ENCODE measurements at regions not wholly inside any gene's neighbourhood (a gene's known extent, or its start where the extent isn't known, plus 50 kb on each side); places are given as distances from the start of the nearest gene placed in this dataset.

DNA sequence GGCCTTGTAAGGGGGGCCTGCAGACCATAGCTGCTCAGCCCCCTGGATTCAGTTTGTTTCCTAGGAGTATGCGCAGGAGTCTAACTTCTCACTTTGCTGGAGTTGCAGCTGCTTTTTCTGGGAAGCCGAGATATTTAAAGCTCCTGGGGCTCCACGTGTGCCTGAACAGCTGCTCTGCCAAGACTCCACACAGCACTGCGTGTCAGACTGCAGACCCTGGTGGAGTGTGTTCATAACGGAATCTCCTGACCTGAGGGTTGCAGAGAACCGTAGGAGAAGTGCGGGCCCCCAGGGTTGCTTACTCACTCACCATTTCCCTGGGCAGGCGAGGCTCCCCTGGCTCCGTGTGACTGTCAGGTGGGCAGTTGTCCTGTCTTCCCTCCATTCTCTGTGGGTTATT lies 474.3 kb upstream of the TMPRSS15 start:
- H3K9ac ChIP-seq (ENCODE audit: low read length), result no peak overlapping the region
- RAD21 ChIA-PET (ENCODE audit: low non-redundant PET in 1 of 2, low total read pairs in 2 of 2, uncharacterized antibody in 2 of 2, unreplicated experiment in 2 of 2), result no interaction called here
- no peak overlapping the region for H3K4me2 ChIP-seq (ENCODE audit: low read length)
- CTCF ChIA-PET, result no interaction called here
- no peak overlapping the region for H3K27ac ChIP-seq (ENCODE audit: low read depth, low read length)
- H3K9me2 ChIP-seq (ENCODE audit: insufficient read depth), result no peaks in the 10 kb centered on the region
- intact Hi-C loops (cut with micrococcal nuclease), result no loop called here
- POLR2A ChIA-PET, result no interaction called here
- TF ChIP-seq FOSL1 (IDR thresholded peaks at IDR 0.05; ENCODE audit: low read depth), result no peak
- no peak for TF ChIP-seq EZH2 (IDR thresholded peaks at IDR 0.05)
- TF ChIP-seq SRF (IDR thresholded peaks at IDR 0.05; ENCODE audit: low read depth), result no peak
- no peak for TF ChIP-seq SP1 (IDR thresholded peaks at IDR 0.05; ENCODE audit: low read depth)
- no peak for TF ChIP-seq RAD21 (IDR thresholded peaks at IDR 0.05; ENCODE audit: low read depth)
- H3K9me3 ChIP-seq (ENCODE audit: control insufficient read depth in 1 of 2, insufficient read depth in 1 of 2, low read depth in 1 of 2, low read length in 2 of 2), result peaks cover 4 to 20% of the 10 kb centered on the region in 2 experiments; a peak in 2 of 4 replicates
- no peaks in the 10 kb centered on the region for H4K20me1 ChIP-seq (ENCODE audit: insufficient read depth)
- DNase-seq (ENCODE audit: low read depth, low spot score), result no peak
- no peaks in the 10 kb centered on the region for H3K27me3 ChIP-seq (ENCODE audit: insufficient read depth, low read length)
- no peak for ATAC-seq
- no peaks in the 10 kb centered on the region for H3K4me1 ChIP-seq (ENCODE audit: control insufficient read depth in 1 of 2, insufficient read depth in 2 of 2, low read length in 2 of 2)
- H2AFZ ChIP-seq (ENCODE audit: low read depth, low read length, poor library complexity, severe bottlenecking), result no peak overlapping the region
- H3K36me3 ChIP-seq (ENCODE audit: control insufficient read depth in 1 of 2, insufficient read depth in 2 of 2, low read length in 2 of 2), result no peaks in the 10 kb centered on the region
- no TSS peak for BruUV-seq (replicated peaks)
- no peaks in the 10 kb centered on the region for H3K79me2 ChIP-seq (ENCODE audit: insufficient read depth, low read length)
- no peak overlapping the region for H3K4me3 ChIP-seq (replicated peaks in 1 of 2; ENCODE audit: low read depth in 1 of 2, low read length in 2 of 2)

DNA sequence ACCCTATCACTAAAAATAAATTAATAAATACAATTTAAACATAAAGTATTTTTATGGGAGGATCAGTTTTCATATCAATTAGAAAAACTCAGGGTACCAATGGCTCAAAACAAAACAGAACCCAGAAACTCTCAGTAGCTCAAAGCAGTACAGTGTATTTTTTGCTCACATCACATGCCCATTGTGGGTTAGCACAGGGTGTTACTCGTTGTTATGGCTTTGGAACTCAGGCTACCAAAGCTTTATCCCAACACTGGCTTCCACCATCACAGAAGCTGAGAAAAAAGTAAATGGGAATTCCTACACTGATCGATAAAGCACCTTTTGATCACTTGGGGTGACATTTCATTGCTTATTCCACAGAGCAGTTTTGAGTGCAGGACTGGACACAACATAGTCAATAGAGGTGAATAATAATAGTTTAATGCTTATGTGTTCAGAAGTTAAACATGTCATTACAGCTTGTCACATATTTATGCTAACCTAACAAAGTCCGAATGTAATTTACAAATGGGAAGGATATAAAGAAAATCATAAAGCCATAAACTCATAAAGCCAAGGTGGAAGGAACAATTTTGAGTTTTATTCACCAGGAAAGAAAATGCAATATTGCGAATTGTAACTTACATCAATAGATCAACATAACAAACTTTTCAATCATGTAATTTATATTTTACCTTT lies 484.5 kb upstream of the TMPRSS15 start:
- no peak for ATAC-seq
- Histone ChIP-seq H3K4me1 (ENCODE audit: control insufficient read depth in 1 of 2, insufficient read depth in 2 of 2, low read length in 2 of 2) (no peaks in the 10 kb centered on the region), H3K36me3 (ENCODE audit: control insufficient read depth in 1 of 2, insufficient read depth in 2 of 2, low read length in 2 of 2) (no peaks in the 10 kb centered on the region), H4K20me1 (ENCODE audit: insufficient read depth) (no peaks in the 10 kb centered on the region), H3K27ac (ENCODE audit: low read depth, low read length) (no peak overlapping the region), H3K79me2 (ENCODE audit: insufficient read depth, low read length) (no peaks in the 10 kb centered on the region), H3K27me3 (ENCODE audit: insufficient read depth, low read length) (no peaks in the 10 kb centered on the region), H2AFZ (ENCODE audit: low read depth, low read length, poor library complexity, severe bottlenecking) (no peak overlapping the region), H3K4me3 (replicated peaks in 1 of 2; ENCODE audit: low read depth in 1 of 2, low read length in 2 of 2) (no peak overlapping the region), H3K9me2 (ENCODE audit: insufficient read depth) (no peaks in the 10 kb centered on the region), H3K9ac (ENCODE audit: low read length) (no peak overlapping the region), H3K4me2 (ENCODE audit: low read length) (no peak overlapping the region), H3K9me3 (ENCODE audit: control insufficient read depth in 1 of 2, insufficient read depth in 1 of 2, low read depth in 1 of 2, low read length in 2 of 2) (peaks cover 20 to 21% of the 10 kb centered on the region in 2 experiments; a peak in 2 of 4 replicates)
- CTCF ChIA-PET, result no interaction called here
- RAD21 ChIA-PET (ENCODE audit: low non-redundant PET in 1 of 2, low total read pairs in 2 of 2, uncharacterized antibody in 2 of 2, unreplicated experiment in 2 of 2), result no interaction called here
- no TSS peak for BruUV-seq (replicated peaks)
- intact Hi-C loops (cut with micrococcal nuclease), result no loop called here
- no peak for DNase-seq (ENCODE audit: low read depth, low spot score)
- POLR2A ChIA-PET, result no interaction called here
- TF ChIP-seq ELF1 (IDR thresholded peaks at IDR 0.05; ENCODE audit: borderline replicate concordance, low read depth) (no peak), POLR2A (IDR thresholded peaks at IDR 0.05; ENCODE audit: borderline replicate concordance, extremely low read depth, insufficient read depth, insufficient read length) (no peak), EZH2phosphoT487 (IDR thresholded peaks at IDR 0.05; ENCODE audit: borderline replicate concordance) (no peak), TCF7L2 (IDR thresholded peaks at IDR 0.05; ENCODE audit: borderline replicate concordance, extremely low read depth, insufficient read depth, insufficient read length) (no peak), YY1 (IDR thresholded peaks at IDR 0.05; ENCODE audit: extremely low read depth, insufficient replicate concordance, low read depth, low read length) (no peak), FOSL1 (IDR thresholded peaks at IDR 0.05; ENCODE audit: low read depth) (no peak), SIN3A (IDR thresholded peaks at IDR 0.05; ENCODE audit: low read depth) (no peak), SRF (IDR thresholded peaks at IDR 0.05; ENCODE audit: low read depth) (no peak), EZH2 (IDR thresholded peaks at IDR 0.05) (no peak)
- TF ChIP-seq, protein P1, sequence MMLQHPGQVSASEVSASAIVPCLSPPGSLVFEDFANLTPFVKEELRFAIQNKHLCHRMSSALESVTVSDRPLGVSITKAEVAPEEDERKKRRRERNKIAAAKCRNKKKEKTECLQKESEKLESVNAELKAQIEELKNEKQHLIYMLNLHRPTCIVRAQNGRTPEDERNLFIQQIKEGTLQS (IDR thresholded peaks at IDR 0.05), result no peak
- TF ChIP-seq, protein P2, sequence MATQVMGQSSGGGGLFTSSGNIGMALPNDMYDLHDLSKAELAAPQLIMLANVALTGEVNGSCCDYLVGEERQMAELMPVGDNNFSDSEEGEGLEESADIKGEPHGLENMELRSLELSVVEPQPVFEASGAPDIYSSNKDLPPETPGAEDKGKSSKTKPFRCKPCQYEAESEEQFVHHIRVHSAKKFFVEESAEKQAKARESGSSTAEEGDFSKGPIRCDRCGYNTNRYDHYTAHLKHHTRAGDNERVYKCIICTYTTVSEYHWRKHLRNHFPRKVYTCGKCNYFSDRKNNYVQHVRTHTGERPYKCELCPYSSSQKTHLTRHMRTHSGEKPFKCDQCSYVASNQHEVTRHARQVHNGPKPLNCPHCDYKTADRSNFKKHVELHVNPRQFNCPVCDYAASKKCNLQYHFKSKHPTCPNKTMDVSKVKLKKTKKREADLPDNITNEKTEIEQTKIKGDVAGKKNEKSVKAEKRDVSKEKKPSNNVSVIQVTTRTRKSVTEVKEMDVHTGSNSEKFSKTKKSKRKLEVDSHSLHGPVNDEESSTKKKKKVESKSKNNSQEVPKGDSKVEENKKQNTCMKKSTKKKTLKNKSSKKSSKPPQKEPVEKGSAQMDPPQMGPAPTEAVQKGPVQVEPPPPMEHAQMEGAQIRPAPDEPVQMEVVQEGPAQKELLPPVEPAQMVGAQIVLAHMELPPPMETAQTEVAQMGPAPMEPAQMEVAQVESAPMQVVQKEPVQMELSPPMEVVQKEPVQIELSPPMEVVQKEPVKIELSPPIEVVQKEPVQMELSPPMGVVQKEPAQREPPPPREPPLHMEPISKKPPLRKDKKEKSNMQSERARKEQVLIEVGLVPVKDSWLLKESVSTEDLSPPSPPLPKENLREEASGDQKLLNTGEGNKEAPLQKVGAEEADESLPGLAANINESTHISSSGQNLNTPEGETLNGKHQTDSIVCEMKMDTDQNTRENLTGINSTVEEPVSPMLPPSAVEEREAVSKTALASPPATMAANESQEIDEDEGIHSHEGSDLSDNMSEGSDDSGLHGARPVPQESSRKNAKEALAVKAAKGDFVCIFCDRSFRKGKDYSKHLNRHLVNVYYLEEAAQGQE (IDR thresholded peaks at IDR 0.05; ENCODE audit: low read depth), result no peak
- TF ChIP-seq, protein P3, sequence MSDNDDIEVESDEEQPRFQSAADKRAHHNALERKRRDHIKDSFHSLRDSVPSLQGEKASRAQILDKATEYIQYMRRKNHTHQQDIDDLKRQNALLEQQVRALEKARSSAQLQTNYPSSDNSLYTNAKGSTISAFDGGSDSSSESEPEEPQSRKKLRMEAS (IDR thresholded peaks at IDR 0.05), result no peak
- TF ChIP-seq, protein P4, sequence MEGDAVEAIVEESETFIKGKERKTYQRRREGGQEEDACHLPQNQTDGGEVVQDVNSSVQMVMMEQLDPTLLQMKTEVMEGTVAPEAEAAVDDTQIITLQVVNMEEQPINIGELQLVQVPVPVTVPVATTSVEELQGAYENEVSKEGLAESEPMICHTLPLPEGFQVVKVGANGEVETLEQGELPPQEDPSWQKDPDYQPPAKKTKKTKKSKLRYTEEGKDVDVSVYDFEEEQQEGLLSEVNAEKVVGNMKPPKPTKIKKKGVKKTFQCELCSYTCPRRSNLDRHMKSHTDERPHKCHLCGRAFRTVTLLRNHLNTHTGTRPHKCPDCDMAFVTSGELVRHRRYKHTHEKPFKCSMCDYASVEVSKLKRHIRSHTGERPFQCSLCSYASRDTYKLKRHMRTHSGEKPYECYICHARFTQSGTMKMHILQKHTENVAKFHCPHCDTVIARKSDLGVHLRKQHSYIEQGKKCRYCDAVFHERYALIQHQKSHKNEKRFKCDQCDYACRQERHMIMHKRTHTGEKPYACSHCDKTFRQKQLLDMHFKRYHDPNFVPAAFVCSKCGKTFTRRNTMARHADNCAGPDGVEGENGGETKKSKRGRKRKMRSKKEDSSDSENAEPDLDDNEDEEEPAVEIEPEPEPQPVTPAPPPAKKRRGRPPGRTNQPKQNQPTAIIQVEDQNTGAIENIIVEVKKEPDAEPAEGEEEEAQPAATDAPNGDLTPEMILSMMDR (IDR thresholded peaks at IDR 0.05 in 2 of 3, conservative IDR thresholded peaks at IDR 0.05 in 1 of 3; ENCODE audit: borderline replicate concordance in 1 of 3, insufficient read depth in 1 of 3, low read depth in 2 of 3, low read length in 2 of 3), result no peak

Data from HCT116 (cell line).